ENCODE measurements at regions not wholly inside any gene's neighbourhood (a gene's known extent, or its start where the extent isn't known, plus 50 kb on each side); places are given as distances from the start of the nearest gene placed in this dataset.

- no peak for TF ChIP-seq POLR2AphosphoS5 (IDR thresholded peaks at IDR 0.05; ENCODE audit: low read depth)
- TF ChIP-seq EZH2phosphoT487 (IDR thresholded peaks at IDR 0.05; ENCODE audit: unreplicated experiment), result no peak
- TF ChIP-seq, protein P1, sequence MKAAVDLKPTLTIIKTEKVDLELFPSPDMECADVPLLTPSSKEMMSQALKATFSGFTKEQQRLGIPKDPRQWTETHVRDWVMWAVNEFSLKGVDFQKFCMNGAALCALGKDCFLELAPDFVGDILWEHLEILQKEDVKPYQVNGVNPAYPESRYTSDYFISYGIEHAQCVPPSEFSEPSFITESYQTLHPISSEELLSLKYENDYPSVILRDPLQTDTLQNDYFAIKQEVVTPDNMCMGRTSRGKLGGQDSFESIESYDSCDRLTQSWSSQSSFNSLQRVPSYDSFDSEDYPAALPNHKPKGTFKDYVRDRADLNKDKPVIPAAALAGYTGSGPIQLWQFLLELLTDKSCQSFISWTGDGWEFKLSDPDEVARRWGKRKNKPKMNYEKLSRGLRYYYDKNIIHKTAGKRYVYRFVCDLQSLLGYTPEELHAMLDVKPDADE (IDR thresholded peaks at IDR 0.05), result no peak
- no peak for TF ChIP-seq ZNF331 (CRISPR knock-in tag; IDR thresholded peaks at IDR 0.05; ENCODE audit: low read depth)
Measured at GRCh38 chr12:21992823-21993222, 51.6 kb upstream of the ABCC9 start (continued).

DNA sequence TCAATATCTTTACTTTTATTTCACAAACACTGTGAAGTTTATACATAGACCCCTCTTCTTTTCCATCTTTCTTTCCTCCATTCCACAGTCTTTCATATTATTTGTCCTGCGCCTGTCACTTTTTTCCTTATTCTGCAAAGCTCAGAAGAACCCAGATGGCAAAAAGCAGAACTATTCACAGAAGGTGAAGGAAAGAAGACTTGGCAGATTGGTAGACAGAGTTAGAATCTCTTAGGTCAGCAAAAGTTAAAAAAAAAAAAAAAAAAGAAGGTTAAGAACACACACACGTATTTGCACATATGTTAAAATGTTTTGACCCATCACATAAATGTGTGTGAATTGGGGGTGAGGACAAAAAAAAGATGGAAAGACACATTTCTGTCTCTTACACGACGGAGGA lies 50.3 kb upstream of the ABCC9 start:
- H3K27me3 ChIP-seq (ENCODE audit: insufficient read depth), result no peaks in the 10 kb centered on the region
- no peaks in the 10 kb centered on the region; the same call in 2 of the 3 replicates for H3K9me3 Mint-ChIP-seq
- ATAC-seq, result no peak
- TF ChIP-seq STAT1 (IDR thresholded peaks at IDR 0.05; ENCODE audit: unreplicated experiment) (no peak), EZH2 (IDR thresholded peaks at IDR 0.05; ENCODE audit: low read depth, unreplicated experiment) (no peak), POLR2AphosphoS5 (IDR thresholded peaks at IDR 0.05; ENCODE audit: low read depth) (no peak), NANOG (IDR thresholded peaks at IDR 0.05; ENCODE audit: borderline replicate concordance) (no peak), CREB1 (CRISPR knock-in tag; IDR thresholded peaks at IDR 0.05; ENCODE audit: low read depth) (no peak), ZNF114 (CRISPR knock-in tag; IDR thresholded peaks at IDR 0.05) (no peak), EZH2phosphoT487 (IDR thresholded peaks at IDR 0.05; ENCODE audit: unreplicated experiment) (no peak), REST (IDR thresholded peaks at IDR 0.05; ENCODE audit: unreplicated experiment) (no peak), JUNB (IDR thresholded peaks at IDR 0.05; ENCODE audit: unreplicated experiment) (no peak), ZNF331 (CRISPR knock-in tag; IDR thresholded peaks at IDR 0.05; ENCODE audit: low read depth) (no peak)
- TF ChIP-seq, protein P2, sequence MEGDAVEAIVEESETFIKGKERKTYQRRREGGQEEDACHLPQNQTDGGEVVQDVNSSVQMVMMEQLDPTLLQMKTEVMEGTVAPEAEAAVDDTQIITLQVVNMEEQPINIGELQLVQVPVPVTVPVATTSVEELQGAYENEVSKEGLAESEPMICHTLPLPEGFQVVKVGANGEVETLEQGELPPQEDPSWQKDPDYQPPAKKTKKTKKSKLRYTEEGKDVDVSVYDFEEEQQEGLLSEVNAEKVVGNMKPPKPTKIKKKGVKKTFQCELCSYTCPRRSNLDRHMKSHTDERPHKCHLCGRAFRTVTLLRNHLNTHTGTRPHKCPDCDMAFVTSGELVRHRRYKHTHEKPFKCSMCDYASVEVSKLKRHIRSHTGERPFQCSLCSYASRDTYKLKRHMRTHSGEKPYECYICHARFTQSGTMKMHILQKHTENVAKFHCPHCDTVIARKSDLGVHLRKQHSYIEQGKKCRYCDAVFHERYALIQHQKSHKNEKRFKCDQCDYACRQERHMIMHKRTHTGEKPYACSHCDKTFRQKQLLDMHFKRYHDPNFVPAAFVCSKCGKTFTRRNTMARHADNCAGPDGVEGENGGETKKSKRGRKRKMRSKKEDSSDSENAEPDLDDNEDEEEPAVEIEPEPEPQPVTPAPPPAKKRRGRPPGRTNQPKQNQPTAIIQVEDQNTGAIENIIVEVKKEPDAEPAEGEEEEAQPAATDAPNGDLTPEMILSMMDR (conservative IDR thresholded peaks at IDR 0.05; ENCODE audit: low read depth in 2 of 2), result no peak
- TF ChIP-seq, protein P1 (IDR thresholded peaks at IDR 0.05), result no peak

More for the DNA sequence above, 50.3 kb upstream of the ABCC9 start:
- Mint-ChIP-seq H3K4me1 (peaks cover 18% of the 10 kb centered on the region), H3K36me3 (ENCODE audit: low read depth) (no peaks in the 10 kb centered on the region), H3K27ac (no peak overlapping the region), H3K27me3 (ENCODE audit: insufficient read depth, low read depth, poor library complexity) (no peaks in the 10 kb centered on the region), H3K4me3 (no peak overlapping the region)
- Histone ChIP-seq H3K4me3 (no peak overlapping the region), H3F3A (replicated peaks; ENCODE audit: low read depth) (no peaks in the 10 kb centered on the region), H3K4me2 (no peak overlapping the region), H3K9me2 (ENCODE audit: insufficient read depth) (peaks cover 5% of the 10 kb centered on the region; the same call in 1 of the 2 replicates), H3K4me1 (ENCODE audit: insufficient read depth) (peaks cover 9% of the 10 kb centered on the region), H3K36me3 (ENCODE audit: insufficient read depth) (no peaks in the 10 kb centered on the region), H3K27ac (ENCODE audit: low read depth) (no peak overlapping the region), H2AFZ (no peak overlapping the region), H4K20me1 (replicated peaks; ENCODE audit: insufficient read depth) (no peaks in the 10 kb centered on the region), H3K79me2 (replicated peaks; ENCODE audit: insufficient read depth) (no peaks in the 10 kb centered on the region)
- no peak for DNase-seq (ENCODE audit: low spot score)

Data from GM23338 (cell line).